Hypothalamus (tissue), 51 donors: ENCODE measurements at regions not wholly inside any gene's neighbourhood (a gene's known extent, or its start where the extent isn't known, plus 50 kb on each side); places are given as distances from the start of the nearest gene placed in this dataset.
"Not testable (repeated sequence)": the region's sequence is repeated elsewhere in the genome, so short reads cannot be mapped to it uniquely, and the experiment has no call there.

Experiments
- DNase-seq, 51 donors: peaks; one replicate each; lab custom pipeline; 2025; lab: John Stamatoyannopoulos, UW

DNA sequence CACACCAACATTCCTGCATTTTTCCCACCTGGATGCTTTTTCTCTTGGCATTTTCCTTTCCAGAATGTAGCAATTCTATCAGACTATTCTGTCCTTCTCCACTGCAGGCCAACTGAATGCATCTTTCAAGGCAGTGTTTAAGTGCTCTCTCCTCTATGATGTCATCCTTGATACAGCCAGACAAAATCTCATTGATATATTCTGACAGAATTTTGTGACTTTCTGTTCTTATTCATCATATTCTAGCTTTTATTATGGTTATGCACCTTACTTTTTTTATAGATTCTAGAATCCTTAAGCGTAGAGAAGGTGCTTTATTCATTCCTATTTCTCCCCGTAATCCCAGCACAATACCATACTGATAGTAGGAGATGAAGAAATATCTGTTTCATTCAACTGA lies 355.5 kb upstream of the CCNH start:
- no peak for DNase-seq

DNA sequence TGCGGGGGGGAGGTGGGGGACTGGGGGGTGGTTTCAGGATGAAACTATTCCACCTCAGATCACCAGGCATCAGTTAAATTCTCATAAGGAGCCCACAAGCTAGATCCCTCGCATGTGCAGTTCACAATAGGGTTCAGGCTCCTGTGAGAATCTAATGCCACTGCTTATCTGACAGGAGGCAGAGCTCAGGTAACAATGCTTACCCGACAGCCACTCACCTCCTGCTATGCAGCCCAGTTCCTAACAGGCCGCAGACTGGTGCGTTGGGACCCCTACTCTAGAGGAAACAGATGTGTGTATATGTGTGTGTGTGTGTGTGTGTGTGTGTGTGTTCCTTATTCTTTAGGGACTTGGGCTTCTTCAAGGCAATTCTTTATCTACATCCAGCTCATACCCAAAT lies 352.3 kb upstream of the CCNH start:
- no peak for DNase-seq

DNA sequence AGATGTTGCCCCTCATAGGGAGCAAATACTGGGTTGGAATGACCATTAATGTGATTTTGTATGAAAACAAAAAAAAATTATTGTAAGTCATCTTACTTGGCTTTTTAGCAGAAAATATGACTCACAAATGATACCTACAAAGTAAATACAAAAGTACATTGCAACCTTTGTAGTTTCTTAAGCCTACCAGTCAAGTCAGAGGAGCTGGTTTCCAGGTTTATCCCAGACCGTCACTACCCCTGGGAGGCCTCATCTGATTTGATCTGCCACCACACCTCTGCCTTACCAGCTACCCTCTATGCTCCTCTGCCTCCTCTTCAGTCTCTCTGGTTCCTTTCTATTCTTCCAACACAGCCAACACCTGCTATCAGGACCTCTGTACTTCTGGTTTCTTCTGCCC lies 349.9 kb upstream of the CCNH start:
- no peak for DNase-seq

DNA sequence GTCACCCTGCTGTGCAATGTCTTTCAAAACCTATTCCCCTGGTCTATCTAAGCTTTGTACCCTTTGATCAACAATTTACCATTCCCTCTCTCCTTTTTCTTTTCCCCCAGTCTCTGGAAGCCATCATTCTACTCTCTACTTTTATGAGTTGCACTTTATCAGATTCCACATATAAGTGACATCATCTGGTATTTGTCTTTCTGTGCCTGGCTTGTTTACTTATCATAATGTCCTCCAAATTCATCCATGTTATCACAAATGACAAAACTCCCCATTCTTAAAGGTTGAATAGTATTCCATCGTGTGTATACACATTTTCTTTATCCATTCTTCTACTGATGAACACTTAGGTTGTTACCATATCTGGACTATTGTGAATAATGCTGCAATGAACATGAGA lies 344.2 kb upstream of the CCNH start:
- no peak for DNase-seq

DNA sequence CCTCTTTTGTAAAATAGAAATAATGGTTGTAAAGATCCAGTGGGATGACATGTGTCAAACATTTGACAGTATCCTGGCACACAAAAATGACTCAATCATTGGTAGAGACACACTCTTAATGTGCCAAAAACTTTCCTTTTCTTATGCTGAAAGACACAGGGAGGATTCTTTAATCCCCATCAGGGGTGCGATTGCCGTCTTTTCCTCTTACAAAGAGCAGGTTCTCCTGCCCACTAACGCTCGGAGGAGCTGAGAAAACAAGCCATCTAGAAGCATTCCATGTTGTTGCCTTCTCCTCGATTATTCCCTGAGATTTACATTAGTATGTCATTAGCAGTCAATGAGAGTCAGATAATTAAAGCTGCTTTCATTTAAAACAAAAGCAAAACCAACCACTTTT lies 342.6 kb upstream of the CCNH start:
- no peak for DNase-seq

DNA sequence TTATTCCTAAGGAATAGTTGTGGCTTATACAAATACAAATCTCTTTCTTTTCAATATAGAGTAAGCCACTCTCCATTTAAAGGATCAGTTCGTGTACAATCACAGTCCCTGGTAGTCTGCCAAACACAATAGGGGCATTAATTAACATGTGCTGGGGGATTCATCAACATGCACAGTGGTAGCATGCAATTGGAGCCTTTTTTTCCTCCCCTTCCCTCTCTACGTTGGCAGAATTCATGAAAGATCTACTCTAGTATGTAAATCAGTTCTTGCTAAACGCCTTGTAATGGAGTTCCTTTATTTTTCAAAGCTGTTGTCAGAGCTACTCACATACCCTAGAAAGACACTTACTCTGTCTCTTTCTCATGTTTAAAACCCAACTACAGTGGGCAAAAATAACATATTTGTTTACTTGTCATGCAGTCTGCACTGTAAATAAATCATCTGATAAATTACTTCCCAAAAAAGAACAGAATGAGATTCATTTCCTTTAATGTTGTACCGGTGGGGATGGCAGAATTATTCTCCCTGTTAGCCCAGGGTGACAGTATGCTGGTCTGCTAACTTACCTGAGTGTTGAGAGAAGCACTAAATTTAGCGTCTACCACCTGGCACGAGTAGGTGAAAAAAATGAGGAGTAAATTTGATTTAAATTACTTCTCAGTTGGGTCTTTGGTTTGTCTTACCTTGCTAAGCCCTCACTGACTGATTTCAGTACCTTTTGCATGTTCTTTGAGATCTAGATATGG lies 341.5 kb upstream of the CCNH start:
- peak in 1 of 51 donors; percentile 67 for DNase-seq

DNA sequence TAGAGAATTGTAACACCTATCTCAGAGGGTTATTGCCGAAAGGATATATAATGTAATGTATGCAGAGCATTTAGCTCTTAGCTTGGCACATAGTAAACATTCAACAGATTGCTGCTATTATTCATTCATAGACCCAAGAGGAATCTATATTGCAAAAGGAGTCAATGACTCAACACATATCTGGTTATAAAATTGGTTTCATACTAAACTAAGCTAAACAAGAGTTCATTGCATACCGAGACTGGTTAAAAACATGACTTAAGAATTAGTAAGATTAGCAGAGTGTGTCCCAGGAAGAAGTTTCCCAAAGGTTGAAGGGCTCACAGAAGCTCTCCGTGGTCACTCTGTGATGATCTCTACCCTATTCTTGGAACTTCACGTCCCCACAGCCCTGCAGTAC lies 339.6 kb upstream of the CCNH start:
- DNase-seq = peak in 1 of 51 donors; percentile 58

DNA sequence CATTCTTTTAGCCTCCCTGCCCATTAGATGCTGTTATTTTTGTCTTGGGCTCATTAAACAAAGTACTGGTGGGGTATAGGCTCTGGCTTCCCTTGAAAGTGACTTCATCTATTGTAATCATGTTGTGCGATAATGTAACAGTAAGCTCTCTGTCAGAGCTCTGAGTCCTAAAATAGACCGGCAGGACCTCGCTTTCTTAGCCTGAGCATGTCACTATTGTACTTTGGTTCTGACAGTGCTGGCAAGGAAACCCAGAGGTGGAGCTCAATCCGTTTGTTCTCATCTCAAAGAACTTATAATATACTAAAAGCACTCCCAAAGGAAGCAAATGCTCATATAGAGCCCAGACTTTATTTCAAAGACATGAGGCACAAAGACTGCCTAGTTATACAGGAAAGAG lies 339.1 kb upstream of the CCNH start:
- peak in 16 of 51 donors; percentile 2 to 75 (median 22) for DNase-seq

DNA sequence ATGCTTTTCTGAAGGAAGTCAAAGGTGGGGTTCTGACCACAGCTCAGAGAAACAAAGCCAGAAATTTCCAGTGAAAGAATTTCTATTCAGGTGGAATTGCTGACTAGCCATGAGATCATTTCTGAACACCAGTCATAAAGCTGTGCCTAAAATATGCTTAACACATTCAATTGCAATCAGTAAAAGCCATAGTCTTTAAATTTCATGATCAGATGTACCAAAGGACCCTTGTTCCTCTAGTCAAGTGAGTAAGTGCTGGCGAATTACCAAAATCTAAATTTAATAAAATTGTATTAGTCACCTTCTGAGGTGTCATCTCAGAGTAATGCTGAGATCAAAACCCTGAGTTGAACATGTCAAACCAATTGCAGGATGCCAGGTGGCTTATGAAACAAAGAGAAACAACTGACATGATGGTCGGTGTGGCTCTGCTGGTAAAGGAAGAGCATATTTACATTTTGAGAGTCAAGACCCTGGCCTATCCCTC lies 334.2 kb upstream of the CCNH start:
- no peak for DNase-seq

DNA sequence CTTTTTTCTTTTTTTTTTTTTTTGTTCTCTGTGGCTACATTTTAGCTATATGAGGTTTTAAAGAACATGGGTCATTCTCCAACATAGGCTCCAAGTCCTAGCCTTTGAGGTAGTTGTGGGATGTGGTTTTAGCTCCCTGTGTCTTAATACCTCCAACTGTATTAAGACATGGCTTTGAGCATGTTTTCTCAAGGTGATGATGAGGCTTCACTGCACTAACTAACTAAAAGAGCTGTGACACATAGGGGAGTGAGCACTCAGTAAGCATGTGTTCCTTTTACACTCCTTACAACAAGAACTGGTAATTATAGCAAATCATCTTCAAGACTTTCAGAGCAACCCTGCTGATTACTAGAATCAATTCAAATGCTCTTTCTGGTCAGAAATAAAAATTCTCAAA lies 333.6 kb upstream of the CCNH start:
- no peak for DNase-seq

DNA sequence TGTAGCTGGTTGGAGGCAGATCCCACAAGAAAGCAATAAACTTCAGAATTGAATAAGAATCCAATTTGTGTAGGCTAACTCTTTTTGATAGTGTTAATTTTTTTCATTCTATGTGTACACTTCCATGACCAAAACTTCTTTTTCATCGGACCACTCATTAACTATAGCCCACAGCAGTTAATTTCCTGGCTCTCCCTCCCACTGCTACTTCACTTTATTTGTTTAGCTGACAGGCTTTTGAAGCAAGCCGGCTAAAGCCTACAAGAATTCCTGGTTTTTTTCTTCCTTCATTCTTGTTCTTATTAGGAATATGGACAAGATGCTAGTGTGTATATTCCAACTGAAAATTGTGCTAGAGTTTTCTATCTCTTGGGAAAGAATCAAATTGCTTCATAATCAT lies 329.2 kb upstream of the CCNH start:
- no peak for DNase-seq

DNA sequence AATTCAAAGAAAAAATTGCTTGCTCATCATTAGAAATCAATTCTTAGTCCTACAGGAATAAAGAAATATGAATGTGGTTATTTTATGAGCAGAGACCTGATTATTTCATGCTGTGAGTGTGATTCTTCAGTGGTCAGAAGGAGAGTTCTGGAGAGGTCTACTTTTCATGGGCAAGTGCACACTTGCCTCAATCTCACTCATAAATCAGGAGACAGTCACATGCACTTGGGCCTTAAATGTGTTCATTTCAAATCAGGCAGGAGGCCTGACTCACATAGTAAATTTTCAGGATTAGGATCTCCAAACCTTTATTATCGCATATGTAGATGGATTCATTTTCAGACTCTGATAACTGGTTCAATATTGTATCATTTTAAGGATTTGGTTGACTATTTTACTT lies 323.2 kb upstream of the CCNH start:
- no peak for DNase-seq

DNA sequence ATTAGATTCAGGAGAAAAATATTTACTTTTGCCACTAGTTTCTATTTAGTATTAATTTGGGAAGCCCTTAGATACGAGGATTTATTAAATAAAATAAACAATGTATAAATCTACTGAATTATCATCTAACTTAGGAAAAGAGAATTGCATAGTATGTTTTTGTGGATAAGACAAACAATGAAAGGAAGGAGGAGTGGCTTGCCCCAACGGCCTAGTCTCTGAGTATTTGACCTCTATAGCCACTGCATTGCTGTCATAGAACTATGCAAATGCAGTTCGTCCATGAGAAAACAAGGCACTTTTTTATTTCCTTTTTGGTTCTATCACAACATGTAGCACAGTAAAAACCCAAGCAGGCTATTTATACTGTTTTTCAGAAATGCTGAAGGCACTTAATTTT lies 321.2 kb upstream of the CCNH start:
- no peak for DNase-seq

DNA sequence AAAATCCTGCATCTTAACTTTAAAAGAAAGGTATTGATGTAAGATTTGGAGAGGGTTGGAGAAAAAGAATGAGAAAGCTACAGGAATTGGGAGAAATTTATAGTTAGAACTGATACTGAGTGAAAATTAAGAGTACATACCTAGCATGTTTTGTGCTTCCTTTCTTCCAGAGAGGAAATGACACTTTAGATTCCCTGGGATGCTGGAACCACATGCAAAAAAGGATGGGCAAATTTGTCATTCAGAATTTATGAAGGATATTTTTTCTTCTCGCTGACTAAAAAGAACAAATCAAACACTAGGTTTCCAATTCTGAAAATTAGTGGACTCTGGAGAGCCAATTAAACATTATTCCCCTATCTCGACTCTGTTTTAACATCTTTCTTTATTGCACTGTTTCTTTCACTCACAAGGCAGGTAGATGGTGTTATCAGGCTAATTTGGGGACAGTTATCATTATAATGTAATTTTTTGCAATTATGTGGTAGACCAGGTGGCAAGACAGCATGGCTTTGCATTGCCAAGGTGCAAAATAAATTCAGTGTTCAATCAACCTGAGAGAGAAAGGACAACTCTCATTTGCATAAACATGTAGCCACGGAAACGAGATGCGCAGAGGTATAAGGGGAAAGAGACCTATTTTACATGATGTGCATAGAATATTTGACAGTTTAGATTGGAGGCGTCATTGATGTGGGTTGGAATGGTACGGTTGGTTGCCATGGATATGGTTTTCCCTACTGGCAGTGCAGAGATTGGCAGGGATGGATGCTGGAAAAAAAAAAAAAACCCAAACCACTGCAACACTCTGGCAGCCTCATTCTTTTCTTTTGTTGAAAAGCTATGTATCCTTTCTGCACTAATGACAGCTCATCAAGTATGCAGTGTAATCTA lies 320.4 kb upstream of the CCNH start:
- peak in 1 of 51 donors; percentile 50 for DNase-seq

DNA sequence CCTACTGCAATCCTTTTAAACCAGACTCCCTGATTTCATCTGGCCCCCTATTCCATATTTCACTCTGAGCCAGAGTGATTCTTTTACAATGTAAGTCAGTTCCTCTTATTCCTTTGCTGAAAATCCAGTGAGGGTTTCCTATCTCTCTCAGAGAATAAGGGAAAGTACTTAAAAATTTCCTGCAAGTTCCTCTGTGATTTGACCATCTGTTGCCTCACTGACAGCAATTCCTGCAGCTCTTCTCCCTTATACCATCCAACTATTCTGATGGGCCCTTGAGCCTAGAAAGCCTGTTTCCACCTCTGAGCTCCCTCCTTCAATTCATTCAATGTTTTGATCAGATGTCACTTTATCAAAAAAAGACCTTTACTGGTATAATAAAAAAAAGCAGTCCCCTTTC lies 317.1 kb upstream of the CCNH start:
- no peak for DNase-seq

DNA sequence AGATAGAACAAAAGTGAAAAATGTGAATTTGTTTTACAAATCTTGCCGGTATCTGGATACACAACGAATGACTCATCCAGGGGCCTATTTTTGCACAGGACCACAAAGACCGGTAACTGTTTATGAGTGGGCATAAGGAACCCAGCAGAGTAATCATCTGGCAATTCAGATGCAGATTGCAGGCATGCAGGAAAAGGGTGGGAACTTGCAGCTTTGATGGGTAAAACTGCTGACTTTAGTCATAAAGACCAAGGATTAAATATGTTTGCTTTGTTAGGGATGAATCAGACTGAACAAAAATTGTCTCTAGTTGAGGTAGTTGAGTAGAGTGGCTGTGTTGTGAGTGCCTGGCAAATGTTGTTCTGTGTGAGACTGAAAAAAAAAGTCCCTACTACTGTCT lies 309.6 kb upstream of the CCNH start:
- DNase-seq = no peak

DNA sequence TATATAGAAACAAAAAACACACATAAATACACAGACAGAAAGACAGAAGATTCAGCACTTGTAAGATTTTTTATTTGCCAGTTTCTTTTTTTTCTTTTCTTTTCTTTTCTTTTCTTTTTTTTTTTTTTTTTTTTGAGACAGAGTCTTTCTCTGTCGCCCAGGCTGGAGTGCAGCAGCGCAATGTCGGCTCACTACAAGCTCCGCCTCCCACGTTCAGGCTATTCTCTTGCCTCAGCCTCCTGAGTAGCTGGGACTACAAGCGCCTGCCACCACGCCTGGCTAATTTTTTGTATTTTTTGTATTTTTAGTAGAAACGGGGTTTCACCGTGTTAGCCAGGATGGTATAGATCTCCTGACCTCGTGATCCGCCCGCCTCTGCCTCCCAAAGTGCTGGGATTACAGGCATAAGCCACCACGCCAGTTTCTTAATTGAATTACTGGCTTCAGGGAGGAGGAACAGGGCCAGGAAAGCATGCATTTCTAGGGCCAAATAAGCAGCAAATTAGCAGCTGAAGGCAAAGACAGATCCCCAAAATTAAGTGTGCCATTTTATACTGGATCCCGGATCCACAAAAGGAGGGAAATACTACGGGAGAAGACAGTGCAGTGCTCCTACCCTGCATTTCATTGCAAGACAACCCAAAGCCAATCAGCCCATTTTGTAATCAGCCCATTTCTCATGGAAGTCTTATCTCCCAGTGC lies 305.6 kb upstream of the CCNH start:
- DNase-seq = not testable (repeated sequence)

DNA sequence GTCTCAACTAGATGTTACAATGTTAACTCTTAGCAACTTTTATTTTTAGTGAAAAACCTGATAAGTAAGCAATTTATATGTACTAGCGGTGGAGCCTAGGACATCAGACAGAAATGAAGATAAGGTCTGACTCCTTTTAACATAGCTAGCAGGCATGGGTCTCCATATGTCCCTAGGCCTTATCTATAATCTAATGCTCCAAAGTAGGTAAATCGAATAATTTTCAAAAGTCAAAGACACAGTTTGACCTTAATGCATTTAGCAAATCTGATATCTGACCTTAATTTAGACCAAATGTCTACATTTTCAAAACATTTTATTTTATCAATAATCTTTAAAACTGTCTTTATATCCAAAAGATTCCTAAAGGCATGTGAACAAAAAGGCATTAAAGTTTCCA lies 305.0 kb upstream of the CCNH start:
- no peak for DNase-seq

DNA sequence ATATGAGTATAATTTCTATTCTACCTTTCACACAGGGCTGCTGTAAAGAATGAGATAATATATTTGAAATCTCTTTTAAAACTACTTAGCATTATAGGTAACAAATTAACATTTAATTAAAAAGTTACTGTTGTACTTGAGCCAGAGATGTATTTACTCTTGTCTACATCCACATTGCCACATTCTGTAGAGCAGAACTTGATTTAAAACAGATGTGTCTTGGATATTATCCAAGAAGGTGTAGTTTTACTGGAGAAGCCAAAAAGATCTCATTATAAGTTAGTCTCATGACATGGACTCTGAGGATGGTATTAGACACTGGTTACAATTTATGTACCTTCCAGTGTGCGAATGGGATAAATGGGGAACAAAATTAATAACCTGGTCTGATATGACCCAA lies 293.1 kb upstream of the CCNH start:
- DNase-seq = no peak

DNA sequence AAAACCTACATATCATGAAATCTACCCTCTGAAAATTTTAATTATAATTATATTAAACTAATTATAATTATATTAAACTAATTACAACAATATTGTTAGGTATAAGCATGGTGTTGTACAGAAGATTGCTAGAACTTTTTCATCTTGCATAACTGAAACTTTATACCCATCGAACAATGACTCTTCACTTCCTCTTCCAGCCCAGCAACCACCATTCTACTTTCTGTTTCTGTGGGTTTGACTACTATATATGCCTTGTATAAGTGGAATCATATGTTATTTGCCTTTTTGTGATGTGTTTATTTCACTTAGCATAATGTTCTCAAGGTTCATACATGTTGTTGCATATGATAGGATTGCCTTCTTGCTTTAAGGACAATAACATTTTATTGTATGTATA lies 274.2 kb upstream of the CCNH start:
- no peak for DNase-seq

DNA sequence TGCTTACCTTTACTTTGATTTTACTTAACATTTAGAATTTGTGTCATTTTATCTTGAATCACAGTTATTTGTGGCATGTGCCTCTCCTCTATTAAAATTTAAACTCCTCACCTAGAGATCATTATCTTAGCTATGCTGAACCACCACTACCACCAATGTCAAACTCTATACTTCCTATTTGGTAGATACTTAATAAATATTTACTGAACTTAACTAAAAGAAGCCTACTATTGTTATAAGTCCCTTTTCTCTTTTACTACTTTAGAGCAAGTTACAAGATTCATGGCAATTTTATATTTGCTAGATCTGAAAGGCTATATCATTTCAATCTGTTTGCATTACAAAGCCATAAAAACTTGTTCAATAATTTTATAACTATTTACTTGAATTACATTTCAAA lies 273.3 kb upstream of the CCNH start:
- DNase-seq = no peak
